H9 (cell line): ENCODE measurements at regions not wholly inside any gene's neighbourhood (a gene's known extent, or its start where the extent isn't known, plus 50 kb on each side); places are given as distances from the start of the nearest gene placed in this dataset.

Experiments
- DNase-seq: peaks from one replicate; pipeline ENCODE4 v3.0.0-alpha.2; 2017
- H2AFZ ChIP-seq: one replicate; pipeline ENCODE4 v1.6.1; 2013; ENCODE audit warnings: mild to moderate bottlenecking, low read length, control low read depth, moderate library complexity
- H2AK5ac ChIP-seq: 2 replicates; pipeline ENCODE4 v1.6.1; 2013; ENCODE audit warnings: low read length, control low read depth, mixed read lengths; ENCODE audit not compliant: insufficient read length
- H2BK120ac ChIP-seq: one replicate; pipeline ENCODE4 v1.6.1; 2013; ENCODE audit warnings: low read depth, mild to moderate bottlenecking, low read length, control low read depth, inconsistent platforms; ENCODE audit not compliant: poor library complexity, severe bottlenecking
- H2BK12ac ChIP-seq: 2 replicates; pipeline ENCODE4 v1.6.1; 2013; ENCODE audit warnings: low read length, control low read depth, mixed read lengths, low read depth; ENCODE audit not compliant: insufficient read length
- H2BK15ac ChIP-seq: 2 replicates; pipeline ENCODE4 v1.6.1; 2013; ENCODE audit warnings: low read depth, low read length, control low read depth
- H2BK20ac ChIP-seq: one replicate; pipeline ENCODE4 v1.6.1; 2013; ENCODE audit warnings: low read depth, mild to moderate bottlenecking, low read length, control low read depth, inconsistent platforms; ENCODE audit not compliant: poor library complexity, severe bottlenecking
- H2BK5ac ChIP-seq: 2 replicates; pipeline ENCODE4 v1.6.1; 2013; ENCODE audit warnings: low read length, control low read depth, mixed read lengths; ENCODE audit not compliant: insufficient read length
- H3K14ac ChIP-seq: 2 replicates; pipeline ENCODE4 v1.6.1; 2013; ENCODE audit warnings: low read length, control low read depth; ENCODE audit not compliant: insufficient read depth
- H3K18ac ChIP-seq: 2 replicates; pipeline ENCODE4 v1.6.1; 2013; ENCODE audit warnings: low read depth, mild to moderate bottlenecking, mixed read lengths, low read length, control low read depth; ENCODE audit not compliant: insufficient read length
- H3K23ac ChIP-seq: 2 replicates; pipeline ENCODE4 v1.6.1; 2013; ENCODE audit warnings: low read length, control low read depth, mixed read lengths, low read depth; ENCODE audit not compliant: insufficient read length
- H3K23me2 ChIP-seq: 2 replicates; pipeline ENCODE4 v1.6.1; 2013; ENCODE audit warnings: low read depth, mild to moderate bottlenecking, mixed read lengths, low read length, control low read depth; ENCODE audit not compliant: insufficient read length, poor library complexity, severe bottlenecking
- H3K27ac ChIP-seq: 2 replicates; pipeline ENCODE4 v1.5.1; 2013; ENCODE audit warnings: low read length, control low read depth, mixed read lengths, low read depth; ENCODE audit not compliant: insufficient read length
- H3K27me3 ChIP-seq: 2 replicates; pipeline ENCODE4 v1.6.1; 2013; ENCODE audit warnings: low read length, control low read depth, inconsistent platforms; ENCODE audit not compliant: insufficient read depth
- H3K4ac ChIP-seq: 2 replicates; pipeline ENCODE4 v1.6.1; 2013; ENCODE audit warnings: low read depth, mild to moderate bottlenecking, control low read depth, inconsistent platforms, low read length, moderate library complexity
- H3K4me1 ChIP-seq: 2 replicates; pipeline ENCODE4 v1.6.1; 2013; ENCODE audit warnings: low read length, control low read depth, inconsistent platforms; ENCODE audit not compliant: insufficient read depth
- H3K4me2 ChIP-seq: 2 replicates; pipeline ENCODE4 v1.6.1; 2013; ENCODE audit warnings: low read length, control low read depth, mixed read lengths; ENCODE audit not compliant: insufficient read length, insufficient read depth
- H3K56ac ChIP-seq: 2 replicates; pipeline ENCODE4 v1.6.1; 2013; ENCODE audit warnings: low read depth, mild to moderate bottlenecking, mixed read lengths, low read length, control low read depth; ENCODE audit not compliant: insufficient read length
- H3K79me1 ChIP-seq: 2 replicates; pipeline ENCODE4 v1.6.1; 2013; ENCODE audit warnings: low read depth, mild to moderate bottlenecking, moderate library complexity, low read length, control low read depth, inconsistent platforms; ENCODE audit not compliant: insufficient read depth, poor library complexity, severe bottlenecking
- H3K79me2 ChIP-seq: 2 replicates; pipeline ENCODE4 v1.6.1; 2013; ENCODE audit warnings: low read length, control low read depth, inconsistent platforms; ENCODE audit not compliant: insufficient read depth
- H3K9ac ChIP-seq: 2 replicates; pipeline ENCODE4 v1.6.1; 2013; ENCODE audit warnings: low read length, control low read depth, mixed read lengths; ENCODE audit not compliant: insufficient read length; ENCODE audit errors: extremely low read depth
- H3K9me3 ChIP-seq: one replicate; pipeline ENCODE4 v1.6.1; 2013; ENCODE audit warnings: low read depth, low read length, inconsistent platforms; ENCODE audit not compliant: control insufficient read depth
- H3T11ph ChIP-seq: one replicate; pipeline ENCODE4 v1.6.1; 2013; ENCODE audit warnings: mild to moderate bottlenecking, low read length, control low read depth, inconsistent platforms
- H4K20me1 ChIP-seq: one replicate; pipeline ENCODE4 v1.6.1; 2013; ENCODE audit not compliant: control insufficient read depth, insufficient read length, insufficient read depth
- H4K5ac ChIP-seq: 2 replicates; pipeline ENCODE4 v1.6.1; 2013; ENCODE audit warnings: low read depth, mild to moderate bottlenecking, mixed read lengths, low read length, control low read depth; ENCODE audit not compliant: insufficient read length
- H4K8ac ChIP-seq: replicated peaks from 2 replicates; pipeline ENCODE4 v1.6.1; 2013; ENCODE audit warnings: low read length, control low read depth, mixed read lengths, low read depth; ENCODE audit not compliant: insufficient read length
- H4K91ac ChIP-seq: 2 replicates; pipeline ENCODE4 v1.6.1; 2013; ENCODE audit warnings: low read depth, mild to moderate bottlenecking, moderate library complexity, mixed read lengths, low read length, control low read depth; ENCODE audit not compliant: insufficient read length
- H3K27ac Mint-ChIP-seq, 3 experiments: 2 replicates in 2 of 3; 3 replicates in 1 of 3; pipeline ENCODE4 v1.8.0; 2020 to 2021; ENCODE audit warnings: mixed read lengths in 3 of 3, mild to moderate bottlenecking in 1 of 3, moderate library complexity in 1 of 3
- H3K27me3 Mint-ChIP-seq: 2 replicates; pipeline ENCODE4 v1.8.0; 2021; ENCODE audit warnings: low read depth, mild to moderate bottlenecking, moderate library complexity, mixed read lengths
- H3K36me3 Mint-ChIP-seq, 3 experiments: 2 replicates in 2 of 3; 3 replicates in 1 of 3; pipeline ENCODE4 v1.8.0; 2020 to 2021; ENCODE audit warnings: low read depth in 3 of 3, mixed read lengths in 3 of 3; ENCODE audit not compliant: insufficient read depth in 1 of 3
- H3K4me1 Mint-ChIP-seq, 2 experiments: 2 replicates each; pipeline ENCODE4 v1.8.0; 2020; ENCODE audit warnings: mixed read lengths in 2 of 2
- H3K4me3 Mint-ChIP-seq, 2 experiments: 2 replicates in 1 of 2; 3 replicates in 1 of 2; pipeline ENCODE4 v1.8.0; 2020 to 2021; ENCODE audit warnings: mild to moderate bottlenecking in 2 of 2, mixed read lengths in 2 of 2, moderate library complexity in 1 of 2
- H3K9me3 Mint-ChIP-seq, 2 experiments: 2 replicates in 1 of 2; 3 replicates in 1 of 2; pipeline ENCODE4 v1.8.0; 2020; ENCODE audit warnings: mild to moderate bottlenecking in 2 of 2, mixed read lengths in 2 of 2, moderate library complexity in 1 of 2
- CTCF ChIP-seq: fragments of 200-600 bp; sonication (generic); conservative IDR thresholded peaks from 3 replicates; pipeline ENCODE4 v1.8.0; 2021; ENCODE audit warnings: antibody characterized with exemption, mild to moderate bottlenecking
- WGBS: extraction: QIAGEN DNeasy Blood & Tissue Kit; methylation state at CpG from one replicate; pipeline ENCODE4 v1.1.7; 2013; ENCODE audit warnings: missing lambda C conversion rate, low lambda C conversion rate, mixed read lengths; ENCODE audit not compliant: insufficient read length; ENCODE audit errors: extremely low coverage; 5-methylcytosine and 5-hydroxymethylcytosine counted together

- Mint-ChIP-seq H3K27me3 (peaks cover 57% of the 10 kb centered on the region), H3K4me1 (peaks cover 29 to 45% of the 10 kb centered on the region in 2 experiments), H3K9me3 (no peaks in the 10 kb centered on the region; a peak in 1 of 5 replicates), H3K36me3 (no peaks in the 10 kb centered on the region), H3K27ac (no peak overlapping the region), H3K4me3 (no peak overlapping the region)
- Histone ChIP-seq H3K4me2 (no peak overlapping the region), H2BK5ac (no peak overlapping the region), H4K5ac (no peak overlapping the region), H3K4ac (no peak overlapping the region), H4K91ac (no peak overlapping the region), H4K20me1 (peaks cover 4% of the 10 kb centered on the region), H3K9me3 (no peaks in the 10 kb centered on the region), H3K18ac (no peak overlapping the region), H3K4me1 (peaks cover 4% of the 10 kb centered on the region; the same call in 1 of the 2 replicates), H4K8ac (no peak overlapping the region), H2BK120ac (no peak overlapping the region), H3K23me2 (no peaks in the 10 kb centered on the region), H3K56ac (no peak overlapping the region), H2AFZ (no peak overlapping the region), H3K9ac (no peak overlapping the region), H3K14ac (no peak overlapping the region), H3K79me2 (no peaks in the 10 kb centered on the region), H3K27me3 (no peaks in the 10 kb centered on the region; the same call in 1 of the 2 replicates), H2BK15ac (no peak overlapping the region), H2BK20ac (no peak overlapping the region), H3T11ph (no peak overlapping the region), H3K27ac (no peak overlapping the region), H3K23ac (no peak overlapping the region), H2BK12ac (no peak overlapping the region), H2AK5ac (no peak overlapping the region), H3K79me1 (no peaks in the 10 kb centered on the region)
- no CpG with 5 or more reads among the region's 18 CpGs for WGBS
- DNase-seq = peak; percentile 49
- TF ChIP-seq CTCF = no peak
Measured at GRCh38 chr16:86337138-86337537, 173.2 kb upstream of the FOXF1 start.
